ENCODE measurements at regions not wholly inside any gene's neighbourhood (a gene's known extent, or its start where the extent isn't known, plus 50 kb on each side); places are given as distances from the start of the nearest gene placed in this dataset.

GRCh38 chr20:41697861-41698559, 79.8 kb upstream of the CHD6 start:
- TF ChIP-seq CBX2 (IDR thresholded peaks at IDR 0.05; ENCODE audit: low read depth, low read length) (no peak), CBX2 (CRISPR knock-in tag; IDR thresholded peaks at IDR 0.05; ENCODE audit: low read depth) (no peak), ELF4 (CRISPR knock-in tag; IDR thresholded peaks at IDR 0.05; ENCODE audit: borderline replicate concordance) (no peak), ZNF496 (CRISPR knock-in tag; IDR thresholded peaks at IDR 0.05; ENCODE audit: insufficient replicate concordance) (no peak), ZNF33A (CRISPR knock-in tag; IDR thresholded peaks at IDR 0.05; ENCODE audit: borderline replicate concordance) (no peak)
